Right lobe of liver (tissue), 6 donors: ENCODE measurements at regions not wholly inside any gene's neighbourhood (a gene's known extent, or its start where the extent isn't known, plus 50 kb on each side); places are given as distances from the start of the nearest gene placed in this dataset.

Experiments
- ATAC-seq, 4 donors: fragments of 200-7000 bp; cut with Tn5 transposase; one replicate each; pipeline ENCODE4 v1.9.1; 2020; ENCODE audit warnings: mild to moderate bottlenecking in 4 of 4, moderate library complexity in 4 of 4
- DNase-seq, 3 donors: peaks; one replicate each; pipeline ENCODE4 v3.0.0-alpha.2; 2020
- H3K27ac ChIP-seq, 3 donors: fragments of 200-600 bp; one replicate each; pipeline ENCODE4 v1.8.0; 2022
- H3K27me3 ChIP-seq, 2 donors: fragments of 200-600 bp; one replicate each; pipeline ENCODE4 v1.8.0; 2022
- H3K36me3 ChIP-seq, 4 donors: fragments of 200-600 bp; sonication (generic) in 1 of 4; one replicate each; pipeline versions ENCODE4 v1.5.1 to v1.8.0; 2017 to 2022; ENCODE audit warnings: control low read depth in 1 of 4
- H3K4me1 ChIP-seq, 4 donors: fragments of 200-600 bp; sonication (generic) in 1 of 4; one replicate each; pipeline versions ENCODE4 v1.5.1 to v1.8.0; 2017 to 2022; ENCODE audit warnings: control low read depth in 1 of 4
- H3K4me3 ChIP-seq, 3 donors: fragments of 200-600 bp; one replicate each; pipeline ENCODE4 v1.8.0; 2022
- H3K9me3 ChIP-seq, 4 donors: fragments of 200-600 bp; sonication (generic) in 1 of 4; one replicate each; pipeline versions ENCODE4 v1.5.1 to v1.8.0; 2017 to 2022; ENCODE audit warnings: control low read depth in 1 of 4
- POLR2A ChIP-seq: fragments of 450-650 bp; IDR thresholded peaks from one replicate; pipeline ENCODE4 v1.6.1; 2017; ENCODE audit warnings: antibody characterized with exemption, mild to moderate bottlenecking
- WGBS: methylation state at CpG from one replicate; pipeline ENCODE4 v1.1.6; 2018; ENCODE audit warnings: low coverage, low lambda C conversion rate; ENCODE audit not compliant: insufficient coverage; ENCODE audit errors: missing lambda C conversion rate; 5-methylcytosine and 5-hydroxymethylcytosine counted together
- intact Hi-C, 2 donors: fragments of 100-400 bp; cut with DNase I; formaldehyde crosslinking; loops; one replicate each; pipeline versions ENCODE4 v1.11.2 to v1.14.1; 2022
- TF ChIP-seq, protein P1 (sequence below), 4 donors: fragments of 200-600 bp in 3 of 4; fragments of 450-650 bp in 1 of 4; IDR thresholded peaks; one replicate each; pipeline versions ENCODE4 v1.5.1 to v1.8.0; 2016 to 2022; ENCODE audit warnings: antibody characterized with exemption in 4 of 4, mild to moderate bottlenecking in 2 of 4
- donor health status: DM: no; HTN: yes; CAD: no.
- donor health status: DM: no; HTN: no; CAD: no.
- donor health status: DM: no; HTN: no; CAD: no.
- donor health status: DM: no; HTN: yes; CAD: no.
- donor health status: DM: no; HTN: yes; CAD: no.

GRCh38 chr2:94939349-94939748, 68.1 kb downstream of the TEKT4 start:
- intact Hi-C loops = no loop called here
- DNase-seq = no peak
- Histone ChIP-seq H3K27me3 (no peaks in the 10 kb centered on the region), H3K4me3 (no peak overlapping the region), H3K9me3 (no peaks in the 10 kb centered on the region), H3K27ac (no peak overlapping the region), H3K4me1 (no peaks in the 10 kb centered on the region), H3K36me3 (no peaks in the 10 kb centered on the region)
- ATAC-seq = no peak
- no peak for TF ChIP-seq POLR2A
- TF ChIP-seq, protein P1, sequence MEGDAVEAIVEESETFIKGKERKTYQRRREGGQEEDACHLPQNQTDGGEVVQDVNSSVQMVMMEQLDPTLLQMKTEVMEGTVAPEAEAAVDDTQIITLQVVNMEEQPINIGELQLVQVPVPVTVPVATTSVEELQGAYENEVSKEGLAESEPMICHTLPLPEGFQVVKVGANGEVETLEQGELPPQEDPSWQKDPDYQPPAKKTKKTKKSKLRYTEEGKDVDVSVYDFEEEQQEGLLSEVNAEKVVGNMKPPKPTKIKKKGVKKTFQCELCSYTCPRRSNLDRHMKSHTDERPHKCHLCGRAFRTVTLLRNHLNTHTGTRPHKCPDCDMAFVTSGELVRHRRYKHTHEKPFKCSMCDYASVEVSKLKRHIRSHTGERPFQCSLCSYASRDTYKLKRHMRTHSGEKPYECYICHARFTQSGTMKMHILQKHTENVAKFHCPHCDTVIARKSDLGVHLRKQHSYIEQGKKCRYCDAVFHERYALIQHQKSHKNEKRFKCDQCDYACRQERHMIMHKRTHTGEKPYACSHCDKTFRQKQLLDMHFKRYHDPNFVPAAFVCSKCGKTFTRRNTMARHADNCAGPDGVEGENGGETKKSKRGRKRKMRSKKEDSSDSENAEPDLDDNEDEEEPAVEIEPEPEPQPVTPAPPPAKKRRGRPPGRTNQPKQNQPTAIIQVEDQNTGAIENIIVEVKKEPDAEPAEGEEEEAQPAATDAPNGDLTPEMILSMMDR (IDR thresholded peaks at IDR 0.05) = no peak
- 50% methylated on average over 5 of the region's 5 CpGs for WGBS

DNA sequence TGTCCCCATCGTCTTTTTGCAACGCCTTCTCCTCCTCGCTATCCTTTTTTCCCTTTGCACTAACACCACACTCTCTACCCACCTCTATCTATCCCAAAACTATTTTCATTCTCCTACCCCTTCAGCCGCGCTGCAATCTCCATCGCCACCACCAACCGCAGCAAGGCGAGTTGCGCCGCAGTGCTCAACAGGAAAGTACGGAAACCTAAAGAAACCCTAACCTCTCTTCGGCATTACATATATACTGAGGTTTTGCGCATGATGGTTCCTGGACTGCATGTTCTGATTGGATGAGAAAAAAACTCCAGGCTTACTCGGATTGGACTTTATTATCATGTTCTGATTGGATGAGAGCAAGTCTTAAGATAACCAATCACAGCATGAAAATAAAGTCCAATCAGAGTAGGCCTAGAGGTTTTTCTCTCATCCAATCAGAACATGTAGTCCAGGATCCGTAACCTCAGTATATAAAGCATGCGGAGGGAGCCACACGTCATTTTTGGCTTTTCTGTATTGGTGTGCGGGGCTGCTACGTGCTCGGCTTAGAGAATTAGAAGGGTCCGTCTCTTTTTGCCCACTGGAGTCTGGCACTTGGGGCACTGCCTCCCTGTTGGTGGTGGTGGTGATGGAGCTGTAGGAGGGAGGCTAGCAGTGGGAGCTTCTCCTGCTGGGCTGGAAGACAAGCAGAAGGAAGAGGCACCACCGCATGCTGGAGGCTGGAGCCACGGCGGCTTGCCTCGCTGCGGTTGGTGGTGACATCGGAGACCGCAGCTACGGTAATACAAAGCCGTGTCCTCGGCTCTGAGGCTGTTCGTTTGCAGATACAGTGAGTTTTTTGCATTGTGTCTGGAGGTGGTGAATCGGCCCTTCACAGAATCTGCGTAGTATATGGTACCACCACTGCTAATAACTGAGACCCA, 76.1 kb downstream of the TEKT4 start:
- no peak overlapping the region for H3K4me3 ChIP-seq
- no peaks in the 10 kb centered on the region for H3K36me3 ChIP-seq
- intact Hi-C loops = no loop called here
- TF ChIP-seq, protein P1 (IDR thresholded peaks at IDR 0.05) = no peak
- TF ChIP-seq POLR2A = no peak
- no peaks in the 10 kb centered on the region for H3K4me1 ChIP-seq
- H3K27ac ChIP-seq = no peak overlapping the region
- DNase-seq = no peak
- WGBS = 80% methylated on average over 21 of the region's 34 CpGs
- H3K27me3 ChIP-seq = no peaks in the 10 kb centered on the region
- ATAC-seq = no peak
- no peaks in the 10 kb centered on the region for H3K9me3 ChIP-seq

- no peak for ATAC-seq
- Histone ChIP-seq H3K4me1 (no peaks in the 10 kb centered on the region), H3K27ac (no peak overlapping the region), H3K27me3 (no peaks in the 10 kb centered on the region), H3K9me3 (no peaks in the 10 kb centered on the region), H3K4me3 (no peak overlapping the region), H3K36me3 (no peaks in the 10 kb centered on the region)
- TF ChIP-seq POLR2A = no peak
- TF ChIP-seq, protein P1 (IDR thresholded peaks at IDR 0.05) = no peak
- no peak for DNase-seq
- intact Hi-C loops = no loop called here
- 60% methylated on average over 4 of the region's 4 CpGs for WGBS
Measured at GRCh38 chr2:94955702-94956101, 69.8 kb upstream of the MAL start.

- no peaks in the 10 kb centered on the region for H3K36me3 ChIP-seq
Measured at GRCh38 chr2:94956797-94957391, 68.6 kb upstream of the MAL start.

More at GRCh38 chr2:94956797-94957391, 68.6 kb upstream of the MAL start:
- Histone ChIP-seq H3K4me1 (no peaks in the 10 kb centered on the region), H3K27me3 (no peaks in the 10 kb centered on the region), H3K27ac (no peak overlapping the region), H3K4me3 (no peak overlapping the region), H3K9me3 (no peaks in the 10 kb centered on the region)
- DNase-seq (peak in 1 of 3 donors; percentile 31), ATAC-seq (peak; percentile 75 to 80 (median 78))
- 10% methylated on average over 6 of the region's 6 CpGs for WGBS
- intact Hi-C loops = no loop called here
- no peak for TF ChIP-seq POLR2A
- TF ChIP-seq, protein P1 (IDR thresholded peaks at IDR 0.05) = peak; percentile 48 to 88 (median 84)
